T-helper 2 cell treated with Interferon-gamma antibody and Interleukin-4, amounts not matched to agents 100 ng/mL and 5 ng/mL, for 36 hours (primary cell): ENCODE measurements at regions not wholly inside any gene's neighbourhood (a gene's known extent, or its start where the extent isn't known, plus 50 kb on each side); places are given as distances from the start of the nearest gene placed in this dataset.

Experiments
- intact Hi-C: fragments of 100-400 bp; cut with micrococcal nuclease; formaldehyde crosslinking; loops from one replicate; pipeline ENCODE4 v1.15.1; 2023

GRCh38 chr4:170336238-170336775 lies 246.6 kb upstream of the AADAT start:
- intact Hi-C loops = no loop called here

- intact Hi-C loops = no loop called here
Observed at GRCh38 chr4:170325599-170325998, 235.8 kb upstream of the AADAT start.

GRCh38 chr4:170323623-170324022 lies 233.9 kb upstream of the AADAT start:
- intact Hi-C loops = no loop called here

GRCh38 chr4:170307182-170307581 lies 217.4 kb upstream of the AADAT start:
- intact Hi-C loops = no loop called here

- intact Hi-C loops = no loop called here
Observed at GRCh38 chr4:170306208-170306607, 216.5 kb upstream of the AADAT start.

GRCh38 chr4:170305627-170306026 lies 215.9 kb upstream of the AADAT start:
- intact Hi-C loops = no loop called here

GRCh38 chr4:170281027-170281426 lies 191.3 kb upstream of the AADAT start:
- intact Hi-C loops = no loop called here

- intact Hi-C loops = no loop called here
Observed at GRCh38 chr4:170278460-170278859, 188.7 kb upstream of the AADAT start.

- intact Hi-C loops = no loop called here
Observed at GRCh38 chr4:170274616-170275015, 184.9 kb upstream of the AADAT start.

- intact Hi-C loops = no loop called here
Observed at GRCh38 chr4:170272959-170273358, 183.2 kb upstream of the AADAT start.

- intact Hi-C loops = no loop called here
Observed at GRCh38 chr4:170271723-170272122, 182.0 kb upstream of the AADAT start.

GRCh38 chr4:170270628-170271027 lies 180.9 kb upstream of the AADAT start:
- intact Hi-C loops = no loop called here

GRCh38 chr4:170269950-170270349 lies 180.2 kb upstream of the AADAT start:
- intact Hi-C loops = no loop called here

GRCh38 chr4:170259631-170260153 lies 169.9 kb upstream of the AADAT start:
- intact Hi-C loops = loop anchor here (1.0 kb wide), 1 partner anchor 121 kb away; no protein-coding TSS in a partner anchor

GRCh38 chr4:170256807-170257206 lies 167.1 kb upstream of the AADAT start:
- intact Hi-C loops = no loop called here

GRCh38 chr4:170248576-170248975 lies 158.8 kb upstream of the AADAT start:
- intact Hi-C loops = no loop called here

GRCh38 chr4:170248029-170248428 lies 158.3 kb upstream of the AADAT start:
- intact Hi-C loops = no loop called here

- intact Hi-C loops = no loop called here
Observed at GRCh38 chr4:170247596-170247995, 157.8 kb upstream of the AADAT start.

GRCh38 chr4:170243662-170244288 lies 154.0 kb upstream of the AADAT start:
- intact Hi-C loops = no loop called here

- intact Hi-C loops = no loop called here
Observed at GRCh38 chr4:170242471-170242870, 152.7 kb upstream of the AADAT start.

- intact Hi-C loops = no loop called here
Observed at GRCh38 chr4:170234800-170235199, 145.0 kb upstream of the AADAT start.

GRCh38 chr4:170231377-170231776 lies 141.6 kb upstream of the AADAT start:
- intact Hi-C loops = no loop called here

GRCh38 chr4:170230242-170230641 lies 140.5 kb upstream of the AADAT start:
- intact Hi-C loops = no loop called here
